Endodermal cell (in vitro differentiated cells): ENCODE measurements at regions not wholly inside any gene's neighbourhood (a gene's known extent, or its start where the extent isn't known, plus 50 kb on each side); places are given as distances from the start of the nearest gene placed in this dataset.

Experiments used
- DNase-seq: peaks from one replicate; pipeline ENCODE4 v3.0.0-alpha.2; 2017
- H3K27ac ChIP-seq: 2 replicates; pipeline ENCODE4 v1.5.1; 2013; ENCODE audit warnings: mild to moderate bottlenecking, low read depth, low read length, moderate library complexity
- H3K27me3 ChIP-seq: 2 replicates; pipeline ENCODE4 v1.6.1; 2013; ENCODE audit warnings: mild to moderate bottlenecking, low read length, moderate library complexity; ENCODE audit not compliant: insufficient read depth, control insufficient read depth, poor library complexity, severe bottlenecking
- H3K36me3 ChIP-seq: 2 replicates; pipeline ENCODE4 v1.7.0; 2013; ENCODE audit warnings: mild to moderate bottlenecking, low read length, moderate library complexity; ENCODE audit not compliant: control insufficient read depth, insufficient read depth
- H3K4me1 ChIP-seq: one replicate; pipeline ENCODE4 v1.7.0; 2013; ENCODE audit warnings: low read length; ENCODE audit not compliant: control insufficient read depth, insufficient read depth
- H3K4me3 ChIP-seq: 2 replicates; pipeline ENCODE4 v1.5.1; 2013; ENCODE audit warnings: mild to moderate bottlenecking, low read length, moderate library complexity
- H3K9ac ChIP-seq: 2 replicates; pipeline ENCODE4 v1.6.1; 2013; ENCODE audit warnings: mild to moderate bottlenecking, low read length, moderate library complexity; ENCODE audit not compliant: poor library complexity, severe bottlenecking; ENCODE audit errors: extremely low read depth
- H3K9me3 ChIP-seq: 2 replicates; pipeline ENCODE4 v1.6.1; 2013; ENCODE audit warnings: mild to moderate bottlenecking, low read length, moderate library complexity; ENCODE audit not compliant: control insufficient read depth
- H3K27ac Mint-ChIP-seq: 2 replicates; pipeline ENCODE4 v1.8.0; 2020; ENCODE audit warnings: mixed read lengths
- H3K27me3 Mint-ChIP-seq: 2 replicates; pipeline ENCODE4 v1.8.0; 2021; ENCODE audit warnings: mild to moderate bottlenecking, mixed read lengths; ENCODE audit not compliant: insufficient read depth
- H3K36me3 Mint-ChIP-seq: 2 replicates; pipeline ENCODE4 v1.8.0; 2020; ENCODE audit warnings: low read depth, mixed read lengths
- H3K4me1 Mint-ChIP-seq: 2 replicates; pipeline ENCODE4 v1.8.0; 2020; ENCODE audit warnings: mixed read lengths
- H3K4me3 Mint-ChIP-seq: 2 replicates; pipeline ENCODE4 v1.8.0; 2020; ENCODE audit warnings: mild to moderate bottlenecking, moderate library complexity, mixed read lengths
- H3K9me3 Mint-ChIP-seq: 2 replicates; pipeline ENCODE4 v1.8.0; 2020; ENCODE audit warnings: mild to moderate bottlenecking, mixed read lengths
- CTCF ChIP-seq: fragments of 200-600 bp; sonication (generic); conservative IDR thresholded peaks from 2 replicates; pipeline ENCODE4 v1.5.0; 2021; ENCODE audit warnings: antibody characterized with exemption, mild to moderate bottlenecking
- WGBS, 2 experiments: methylation state at CpG; one replicate each; pipeline versions ENCODE4 v1.1.5 to v1.1.7; 2013; ENCODE audit warnings: missing lambda C conversion rate in 2 of 2, mixed read lengths in 1 of 2; ENCODE audit not compliant: insufficient coverage in 1 of 2, insufficient read length in 1 of 2; 5-methylcytosine and 5-hydroxymethylcytosine counted together

DNA sequence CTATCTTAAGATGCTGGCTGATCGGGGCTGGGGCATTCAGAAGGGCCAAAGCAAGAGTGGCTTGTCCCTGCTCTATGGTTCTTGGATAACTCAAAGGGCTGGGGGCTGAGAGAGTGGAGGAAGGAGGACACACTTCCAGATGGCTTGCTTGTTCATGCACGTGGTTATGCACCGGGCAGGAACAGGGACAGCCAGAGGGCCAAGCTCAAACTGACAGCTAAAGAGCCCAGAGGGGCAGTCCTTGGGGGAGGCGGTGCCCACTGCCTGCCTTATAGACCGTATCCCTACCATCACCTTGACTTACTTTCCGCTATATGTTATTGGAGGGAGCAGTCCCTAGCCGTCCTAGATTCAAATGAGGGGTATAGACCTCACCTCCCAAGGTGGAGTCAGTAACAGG is 192.7 kb upstream of the SVIL start:
- 95 to 100% methylated on average over 2 to 7 of the region's 7 CpGs for WGBS, 2 experiments
- no peaks in the 10 kb centered on the region for H3K4me1 ChIP-seq

DNA sequence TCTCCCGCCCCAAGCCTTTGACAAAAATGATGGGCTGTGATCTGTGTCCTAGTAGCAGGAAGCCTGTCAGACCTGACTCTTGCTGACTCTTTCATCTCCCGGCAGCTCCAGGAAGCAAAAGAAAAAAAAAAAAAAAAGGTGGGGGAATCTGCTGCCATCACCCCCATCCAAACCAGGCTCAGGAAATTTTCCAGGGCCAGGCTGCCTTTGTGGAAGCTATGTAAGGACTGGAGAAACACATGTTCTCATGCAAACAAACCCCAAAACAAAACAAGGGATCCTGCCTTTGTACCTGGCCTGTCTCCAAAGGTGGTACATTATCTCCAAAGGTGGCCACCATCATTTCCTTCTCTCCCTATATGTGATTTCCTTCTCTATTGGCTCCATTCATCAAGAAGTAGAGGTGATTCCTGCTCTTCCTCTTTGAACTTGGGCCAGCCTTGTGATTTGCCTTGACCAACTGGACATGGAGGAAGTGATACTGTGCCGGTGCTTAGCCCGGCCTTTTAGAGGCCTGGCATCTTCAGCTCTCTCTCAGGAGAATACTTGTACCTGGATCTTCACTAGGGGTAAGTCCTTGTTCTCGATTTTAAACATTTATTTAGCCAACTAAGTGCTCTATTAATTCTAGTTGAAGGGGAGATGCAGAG is 192.2 kb upstream of the SVIL start:
- Mint-ChIP-seq H3K9me3 (peaks cover 2% of the 10 kb centered on the region), H3K27me3 (peaks cover 7% of the 10 kb centered on the region), H3K4me3 (no peak overlapping the region), H3K36me3 (no peaks in the 10 kb centered on the region), H3K4me1 (no peaks in the 10 kb centered on the region), H3K27ac (no peak overlapping the region)
- no peaks in the 10 kb centered on the region for H3K9me3 ChIP-seq
- no peak for DNase-seq
- H3K9ac ChIP-seq, result no peak overlapping the region
- 87 to 100% methylated on average over 2 to 5 of the region's 5 CpGs for WGBS, 2 experiments
- H3K36me3 ChIP-seq, result no peaks in the 10 kb centered on the region
- no peak overlapping the region for H3K27ac ChIP-seq
- no peak for TF ChIP-seq CTCF
- no peak overlapping the region for H3K4me3 ChIP-seq
- H3K27me3 ChIP-seq, result no peaks in the 10 kb centered on the region
- H3K4me1 ChIP-seq, result no peaks in the 10 kb centered on the region

More for the DNA sequence above, 192.7 kb upstream of the SVIL start:
- no peaks in the 10 kb centered on the region for H3K36me3 Mint-ChIP-seq
- no peaks in the 10 kb centered on the region for H3K4me1 Mint-ChIP-seq
- Histone ChIP-seq H3K9me3 (no peaks in the 10 kb centered on the region), H3K27ac (no peak overlapping the region), H3K9ac (no peak overlapping the region), H3K36me3 (no peaks in the 10 kb centered on the region), H3K4me3 (no peak overlapping the region), H3K27me3 (no peaks in the 10 kb centered on the region)
- peaks cover 2% of the 10 kb centered on the region for H3K9me3 Mint-ChIP-seq
- DNase-seq, result no peak
- no peak overlapping the region for H3K27ac Mint-ChIP-seq
- H3K4me3 Mint-ChIP-seq, result no peak overlapping the region
- H3K27me3 Mint-ChIP-seq, result peaks cover 7% of the 10 kb centered on the region
- TF ChIP-seq CTCF, result no peak

DNA sequence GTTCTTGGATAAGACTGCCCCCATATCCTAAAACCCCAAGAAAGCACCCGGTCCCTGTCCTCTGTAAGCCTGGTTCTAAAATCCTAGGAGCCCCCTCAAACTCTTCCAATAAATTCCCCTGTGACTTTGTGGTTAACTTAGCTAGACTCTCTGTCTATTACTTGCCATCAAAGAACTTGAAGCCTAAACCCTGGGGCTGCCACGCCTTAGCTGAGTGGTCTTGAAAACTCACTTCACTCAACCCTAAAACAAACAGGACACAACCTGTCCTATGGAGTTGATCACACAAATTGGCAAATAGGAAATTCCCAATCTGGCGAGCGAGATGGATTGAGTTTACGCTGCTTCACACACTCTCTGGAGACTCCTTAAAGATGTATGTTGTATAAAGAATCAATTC is 191.4 kb upstream of the SVIL start:
- TF ChIP-seq CTCF, result no peak
- no peak for DNase-seq
- peaks cover 2% of the 10 kb centered on the region for H3K9me3 Mint-ChIP-seq
- WGBS, 2 experiments, result 63 to 94% methylated on average over 1 to 5 of the region's 5 CpGs
- Histone ChIP-seq H3K27ac (no peak overlapping the region), H3K4me3 (no peak overlapping the region), H3K4me1 (no peaks in the 10 kb centered on the region), H3K36me3 (no peaks in the 10 kb centered on the region), H3K27me3 (no peaks in the 10 kb centered on the region), H3K9ac (no peak overlapping the region), H3K9me3 (no peaks in the 10 kb centered on the region)
- H3K4me3 Mint-ChIP-seq, result no peak overlapping the region
- peaks cover 10% of the 10 kb centered on the region for H3K27me3 Mint-ChIP-seq
- H3K36me3 Mint-ChIP-seq, result no peaks in the 10 kb centered on the region
- no peak overlapping the region for H3K27ac Mint-ChIP-seq
- no peaks in the 10 kb centered on the region for H3K4me1 Mint-ChIP-seq
